ENCODE measurements at regions not wholly inside any gene's neighbourhood (a gene's known extent, or its start where the extent isn't known, plus 50 kb on each side); places are given as distances from the start of the nearest gene placed in this dataset.
A peak's percentile ranks its signal among the peaks of the same experiment; 100 is the strongest.

DNA sequence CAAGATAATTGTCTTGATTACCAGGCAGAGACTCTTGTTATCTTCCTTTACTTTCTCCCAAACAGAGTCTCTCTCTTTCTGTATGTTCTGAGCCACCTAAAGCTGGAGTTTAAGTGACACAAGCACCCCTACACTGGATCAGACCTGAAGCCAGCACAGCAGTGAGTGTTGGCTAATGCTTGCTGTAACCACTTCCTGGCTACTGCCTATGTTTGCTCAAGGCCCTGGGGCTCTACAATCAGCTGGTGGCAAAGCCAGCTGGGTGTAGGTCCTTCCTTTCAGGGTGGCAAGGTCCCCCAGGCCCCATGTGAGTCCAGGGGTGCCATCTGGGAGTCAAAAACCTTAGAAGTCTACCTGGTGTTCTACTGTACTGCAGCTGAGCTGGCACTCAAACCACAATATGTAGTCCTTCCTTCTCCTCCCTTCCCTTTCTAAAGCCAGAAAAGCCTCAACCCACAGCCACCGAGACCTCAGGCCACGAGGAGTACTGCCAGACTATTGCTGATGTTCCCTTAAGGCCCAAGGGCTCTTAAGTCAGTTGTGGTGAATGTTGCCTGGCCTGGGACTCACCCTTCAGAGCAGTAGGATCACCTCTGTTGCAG is 416.3 kb downstream of the ADRA2A start:
- Histone ChIP-seq H3K4me2 (peak overlapping the region; percentile 14; the same call in 1 of the 2 replicates), H4K20me1 (ENCODE audit: insufficient read depth) (no peaks in the 10 kb centered on the region), H3K79me2 (ENCODE audit: insufficient read depth, low read depth) (no peaks in the 10 kb centered on the region), H3K27me3 (ENCODE audit: insufficient read depth, low read depth) (no peaks in the 10 kb centered on the region), H3K4me1 (ENCODE audit: low read depth, poor library complexity, severe bottlenecking) (peaks cover 21% of the 10 kb centered on the region), H2AFZ (ENCODE audit: low read depth) (no peak overlapping the region), H3K27ac (no peak overlapping the region; the same call in 1 of the 2 replicates), H3K36me3 (ENCODE audit: insufficient read depth) (no peaks in the 10 kb centered on the region), H3K4me3 (IDR thresholded peaks at IDR 0.05; ENCODE audit: insufficient read depth, low read depth, low read length) (no peak overlapping the region), H3K9ac (no peak overlapping the region)
- TF ChIP-seq CTCF (conservative IDR thresholded peaks at IDR 0.05; ENCODE audit: low read depth, low read length): no peak

DNA sequence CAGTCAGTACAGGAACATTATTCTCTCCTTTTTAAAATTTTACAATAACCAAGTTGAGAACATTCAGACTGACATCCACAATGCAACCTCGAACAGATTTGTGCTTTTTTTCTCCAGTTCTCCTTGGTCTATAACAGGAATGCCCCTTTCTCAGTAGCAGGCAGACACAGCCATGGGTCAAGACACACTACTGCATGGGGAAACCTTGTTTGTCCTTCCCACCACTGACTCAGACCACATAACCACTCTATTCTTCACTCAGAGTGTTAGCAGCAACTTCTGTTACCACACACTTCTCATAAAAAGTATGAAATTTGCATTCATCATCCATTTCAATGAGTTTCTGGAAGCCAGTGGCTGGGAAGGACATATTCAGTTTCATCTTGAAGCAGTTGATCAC is 421.7 kb downstream of the ADRA2A start:
- Histone ChIP-seq H3K9ac (no peak overlapping the region), H3K27ac (no peak overlapping the region), H3K4me1 (ENCODE audit: low read depth, poor library complexity, severe bottlenecking) (peaks cover 33% of the 10 kb centered on the region), H4K20me1 (ENCODE audit: insufficient read depth) (no peaks in the 10 kb centered on the region), H3K4me3 (IDR thresholded peaks at IDR 0.05; ENCODE audit: insufficient read depth, low read depth, low read length) (no peak overlapping the region), H2AFZ (ENCODE audit: low read depth) (no peak overlapping the region), H3K27me3 (ENCODE audit: insufficient read depth, low read depth) (no peaks in the 10 kb centered on the region), H3K36me3 (ENCODE audit: insufficient read depth) (no peaks in the 10 kb centered on the region), H3K79me2 (ENCODE audit: insufficient read depth, low read depth) (no peaks in the 10 kb centered on the region), H3K4me2 (peak overlapping the region; percentile 26)
- TF ChIP-seq CTCF (conservative IDR thresholded peaks at IDR 0.05; ENCODE audit: low read depth, low read length): no peak

GRCh38 chr10:111504376-111504775 is 427.5 kb downstream of the ADRA2A start:
- H4K20me1 ChIP-seq (ENCODE audit: insufficient read depth): no peaks in the 10 kb centered on the region
- no peak overlapping the region for H3K4me2 ChIP-seq
- no peak overlapping the region for H2AFZ ChIP-seq (ENCODE audit: low read depth)
- no peaks in the 10 kb centered on the region for H3K36me3 ChIP-seq (ENCODE audit: insufficient read depth)
- H3K27ac ChIP-seq: no peak overlapping the region
- H3K4me3 ChIP-seq (IDR thresholded peaks at IDR 0.05; ENCODE audit: insufficient read depth, low read depth, low read length): no peak overlapping the region
- TF ChIP-seq CTCF (conservative IDR thresholded peaks at IDR 0.05; ENCODE audit: low read depth, low read length): no peak
- peaks cover 12% of the 10 kb centered on the region for H3K4me1 ChIP-seq (ENCODE audit: low read depth, poor library complexity, severe bottlenecking)
- no peaks in the 10 kb centered on the region for H3K79me2 ChIP-seq (ENCODE audit: insufficient read depth, low read depth)
- no peak overlapping the region for H3K9ac ChIP-seq
- H3K27me3 ChIP-seq (ENCODE audit: insufficient read depth, low read depth): no peaks in the 10 kb centered on the region

DNA sequence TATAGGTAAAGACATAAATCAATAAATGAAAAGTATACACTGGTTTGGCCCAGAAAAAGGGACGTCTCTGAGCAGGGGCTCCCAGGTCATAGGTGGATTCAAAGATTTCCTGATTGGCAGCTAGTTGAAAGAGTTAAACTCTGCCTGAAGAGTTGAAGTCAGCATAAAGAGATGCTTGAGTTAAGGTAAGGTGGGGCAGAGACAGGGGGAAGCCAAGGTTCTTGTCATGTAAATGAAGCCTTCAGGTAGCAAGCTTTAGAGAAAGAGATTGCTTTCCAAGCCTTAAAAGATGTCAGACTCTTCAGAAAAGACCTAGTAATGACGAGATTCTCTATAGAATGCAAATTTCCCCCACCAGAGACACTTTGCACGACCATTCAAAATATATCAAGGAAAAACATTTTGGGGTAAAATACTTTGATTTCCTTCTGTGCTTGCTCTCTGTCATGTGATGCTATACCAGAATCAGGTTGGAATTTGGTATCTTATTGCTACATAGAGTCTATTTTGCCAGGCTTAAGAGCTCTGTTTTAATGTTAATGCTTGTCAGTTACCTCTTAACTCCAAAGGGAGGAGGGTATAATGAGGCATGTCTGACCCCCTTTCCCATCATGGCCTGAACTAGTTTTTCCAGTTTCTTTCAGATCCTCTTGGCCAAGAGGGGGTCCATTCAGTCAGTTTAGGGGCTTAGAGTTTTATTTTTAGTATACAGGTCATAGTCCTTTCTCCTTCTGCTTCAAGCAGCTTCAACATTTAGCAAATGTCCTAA is 429.6 kb downstream of the ADRA2A start:
- Histone ChIP-seq H3K4me1 (ENCODE audit: low read depth, poor library complexity, severe bottlenecking) (peaks cover 8% of the 10 kb centered on the region), H3K4me2 (no peak overlapping the region), H3K79me2 (ENCODE audit: insufficient read depth, low read depth) (no peaks in the 10 kb centered on the region), H2AFZ (ENCODE audit: low read depth) (no peak overlapping the region), H3K36me3 (ENCODE audit: insufficient read depth) (no peaks in the 10 kb centered on the region), H4K20me1 (ENCODE audit: insufficient read depth) (no peaks in the 10 kb centered on the region), H3K4me3 (IDR thresholded peaks at IDR 0.05; ENCODE audit: insufficient read depth, low read depth, low read length) (no peak overlapping the region), H3K9ac (no peak overlapping the region), H3K27ac (no peak overlapping the region), H3K27me3 (ENCODE audit: insufficient read depth, low read depth) (no peaks in the 10 kb centered on the region)
- TF ChIP-seq CTCF (conservative IDR thresholded peaks at IDR 0.05; ENCODE audit: low read depth, low read length): no peak

Measured in KMS-11 (cell line).